Medulla oblongata (tissue), 1 donor: ENCODE measurements at regions not wholly inside any gene's neighbourhood (a gene's known extent, or its start where the extent isn't known, plus 50 kb on each side); places are given as distances from the start of the nearest gene placed in this dataset.
"Not testable (repeated sequence)": the region's sequence is repeated elsewhere in the genome, so short reads cannot be mapped to it uniquely, and the experiment has no call there.

Source experiments
- DNase-seq: peaks from one replicate; pipeline ENCODE4 v3.0.0-alpha.2; 2015; ENCODE audit errors: extremely low spot score

DNA sequence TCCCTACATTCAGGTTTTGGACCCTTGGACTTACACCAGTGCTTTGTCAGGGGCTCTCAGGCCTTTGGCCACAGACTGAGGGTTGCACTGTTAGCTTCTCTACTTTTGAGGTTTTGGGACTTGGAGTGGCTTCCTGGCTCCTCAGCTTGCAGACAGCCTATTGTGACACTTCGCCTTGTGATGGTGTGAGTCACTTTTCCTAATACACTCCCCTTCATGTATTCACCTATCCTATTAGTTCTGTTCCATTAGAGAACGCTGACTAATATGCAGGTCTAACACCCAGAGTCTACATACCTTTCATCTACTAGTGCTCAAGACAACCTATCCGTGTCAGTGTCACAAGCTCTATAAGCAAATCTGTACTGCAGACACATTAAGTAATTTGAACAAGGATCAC lies 605.3 kb downstream of the KCNT2 start:
- DNase-seq, result no peak

DNA sequence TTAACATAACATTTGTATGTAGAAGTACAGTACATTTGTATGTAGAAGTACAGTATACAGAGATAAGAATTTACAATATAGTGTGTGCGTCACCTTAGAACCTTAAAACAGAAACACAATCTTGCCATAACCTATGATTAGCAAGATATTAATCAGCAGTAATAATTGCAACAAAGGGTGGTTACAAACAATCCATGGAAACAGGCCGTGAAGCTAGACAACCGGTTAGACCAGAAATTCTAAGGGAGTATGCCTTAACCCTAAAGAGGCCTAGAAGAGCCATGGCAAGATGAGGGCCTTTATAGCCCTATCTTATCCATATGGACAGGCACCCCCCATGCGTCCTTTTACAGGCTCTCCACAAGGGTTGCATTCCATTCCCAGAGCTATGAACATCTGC lies 605.9 kb downstream of the KCNT2 start:
- DNase-seq, result not testable (repeated sequence)

DNA sequence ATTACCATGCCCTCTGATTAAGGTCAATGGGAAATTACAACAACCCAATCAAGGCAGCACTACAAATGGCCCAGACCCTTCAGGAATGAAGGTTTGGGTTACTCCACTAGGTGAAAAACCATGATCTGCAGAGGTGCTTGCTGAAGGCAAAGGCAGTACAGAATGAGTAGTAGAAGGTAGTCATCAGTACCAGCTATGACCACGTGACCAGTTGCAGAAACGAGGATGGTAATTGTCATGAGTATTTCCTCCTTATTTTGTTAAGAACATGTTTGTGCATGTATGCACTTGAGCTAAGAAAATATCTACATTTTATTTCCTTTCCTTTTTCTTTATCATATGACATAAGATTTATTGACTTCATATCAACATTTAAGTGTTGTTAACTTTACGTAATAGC lies 607.1 kb downstream of the KCNT2 start:
- DNase-seq, result no peak

DNA sequence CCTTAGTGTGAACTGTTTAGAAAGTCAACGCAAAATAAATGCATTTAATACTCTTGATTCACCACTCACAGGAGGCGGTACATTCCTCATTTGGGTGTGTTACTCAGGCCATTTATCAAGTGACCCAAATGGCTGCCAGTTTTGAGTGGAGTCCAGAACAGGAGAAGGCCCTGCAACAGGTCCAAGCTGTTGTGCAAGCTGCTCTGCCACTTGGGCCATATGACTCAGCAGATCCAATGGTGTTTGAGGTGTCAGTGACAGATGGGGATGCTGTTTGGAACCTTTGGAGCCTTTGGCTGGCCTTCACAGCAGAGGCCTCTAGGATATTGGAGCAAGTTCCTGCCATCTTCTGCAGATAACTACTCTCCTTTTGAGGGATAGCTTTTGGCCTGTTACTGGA lies 609.2 kb downstream of the KCNT2 start:
- no peak for DNase-seq

DNA sequence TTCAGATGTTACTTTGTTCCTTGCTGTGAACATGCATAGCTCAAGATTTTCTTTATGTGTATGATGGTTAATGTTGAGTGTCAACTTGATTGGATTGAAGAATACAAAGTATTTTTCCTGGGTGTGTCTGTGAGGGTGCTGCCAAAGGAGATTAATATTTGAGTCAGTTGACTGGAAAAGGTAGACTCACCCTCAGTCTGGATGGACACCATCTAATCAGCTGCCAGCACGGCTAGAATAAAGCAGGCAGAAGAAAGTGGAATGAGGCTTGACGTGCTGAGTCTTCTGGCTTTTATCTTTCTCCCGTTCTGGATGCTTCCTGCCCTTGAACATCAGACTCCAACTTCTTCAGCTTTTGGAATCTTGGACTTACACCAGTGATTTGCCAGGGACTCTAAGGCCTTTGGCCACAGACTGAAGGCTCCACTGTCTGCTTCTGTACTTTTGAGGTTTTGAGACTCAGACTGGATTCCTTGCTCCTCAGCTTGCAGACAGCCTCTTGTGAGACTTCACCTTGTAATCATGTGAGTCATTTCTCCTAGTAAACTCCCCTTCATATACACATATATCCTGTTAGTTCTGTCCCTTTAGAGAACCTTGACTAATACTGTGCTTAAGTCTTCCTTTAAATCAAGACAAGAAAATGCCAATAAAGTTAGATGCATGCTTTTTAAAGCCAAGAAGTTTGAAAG lies 626.6 kb downstream of the KCNT2 start:
- DNase-seq, result no peak

DNA sequence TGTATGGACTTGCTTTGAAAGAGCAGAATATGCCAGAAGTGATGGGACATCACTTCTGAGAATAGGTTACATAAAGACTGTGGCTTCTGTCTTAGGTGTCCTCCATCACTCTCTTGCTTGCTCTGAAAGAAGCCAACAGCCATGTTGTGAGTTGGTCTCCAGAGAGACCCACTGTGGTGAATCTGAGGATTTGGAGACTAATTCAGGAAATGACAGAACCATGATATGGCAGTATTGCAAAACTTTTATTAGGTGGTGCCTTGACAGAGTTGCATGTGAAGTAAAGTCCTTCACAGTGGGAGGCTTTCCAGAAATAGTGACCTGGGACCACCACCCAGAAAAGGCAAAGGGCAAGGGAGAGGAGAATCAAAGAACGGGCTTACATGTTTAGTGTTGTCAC lies 628.6 kb downstream of the KCNT2 start:
- DNase-seq, result no peak

DNA sequence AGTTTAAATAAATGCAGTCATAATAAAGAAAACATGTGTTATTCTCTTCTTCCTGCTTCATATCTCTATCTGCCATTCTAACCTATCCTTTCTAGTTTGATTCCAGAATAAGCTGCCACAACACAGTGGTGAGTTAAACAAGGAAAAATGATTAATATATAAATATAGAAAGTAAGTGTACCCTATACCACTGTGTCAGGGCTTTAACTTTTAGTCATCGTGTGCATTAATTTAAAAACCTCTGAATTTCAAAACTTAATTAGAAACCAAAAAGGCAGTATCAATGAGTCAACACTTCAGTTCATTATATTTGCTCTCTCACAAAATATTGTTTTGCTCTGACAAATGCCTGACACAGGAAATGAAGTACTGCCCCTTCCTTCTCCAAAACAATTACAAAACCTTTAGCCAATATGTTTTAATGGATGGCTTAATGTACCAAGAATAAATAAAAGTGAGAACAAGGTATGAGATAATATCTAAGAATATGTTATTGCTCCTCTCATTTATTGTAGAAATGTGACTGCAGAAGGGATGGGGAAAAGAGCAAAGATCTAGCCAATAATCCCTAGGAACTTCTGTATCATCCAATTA lies 634.8 kb downstream of the KCNT2 start:
- DNase-seq, result no peak

DNA sequence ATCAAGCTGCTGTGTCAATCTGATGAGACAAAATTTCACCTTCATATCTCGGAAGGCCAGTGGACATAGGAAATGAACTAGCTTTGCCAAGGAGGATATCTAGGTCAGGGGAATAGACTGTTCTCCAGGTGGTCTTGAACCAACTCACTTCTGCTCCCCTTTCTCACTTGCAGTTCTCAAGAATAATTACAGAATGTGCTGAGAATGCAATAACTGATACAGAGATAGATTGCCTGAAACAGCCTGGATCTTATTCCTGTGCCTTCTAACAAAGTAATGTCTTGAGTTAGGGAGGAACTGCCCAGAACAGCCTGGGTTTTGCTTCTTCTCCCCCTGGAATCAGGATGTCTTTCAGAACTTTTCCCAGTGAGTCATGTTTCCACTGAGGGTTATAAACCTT lies 636.7 kb downstream of the KCNT2 start:
- no peak for DNase-seq

DNA sequence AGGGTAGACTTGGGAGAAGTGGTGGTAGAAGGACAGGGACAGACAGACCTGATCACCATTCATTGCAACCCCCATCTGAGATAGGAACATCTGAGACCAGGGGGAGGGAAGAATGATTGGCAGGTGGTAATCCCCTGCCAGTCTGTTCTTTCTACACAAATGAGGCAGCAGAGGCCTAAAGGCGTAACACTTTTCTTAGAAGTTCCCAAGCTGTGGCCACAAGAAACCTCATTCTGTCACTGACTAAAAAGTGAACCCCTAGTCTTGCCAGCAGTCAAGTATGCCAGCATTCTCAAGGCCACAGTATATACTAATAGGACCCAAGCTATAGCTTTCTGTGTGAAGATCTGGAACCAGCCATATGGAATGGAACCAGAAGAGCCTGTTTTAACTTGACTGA lies 638.0 kb downstream of the KCNT2 start:
- no peak for DNase-seq

DNA sequence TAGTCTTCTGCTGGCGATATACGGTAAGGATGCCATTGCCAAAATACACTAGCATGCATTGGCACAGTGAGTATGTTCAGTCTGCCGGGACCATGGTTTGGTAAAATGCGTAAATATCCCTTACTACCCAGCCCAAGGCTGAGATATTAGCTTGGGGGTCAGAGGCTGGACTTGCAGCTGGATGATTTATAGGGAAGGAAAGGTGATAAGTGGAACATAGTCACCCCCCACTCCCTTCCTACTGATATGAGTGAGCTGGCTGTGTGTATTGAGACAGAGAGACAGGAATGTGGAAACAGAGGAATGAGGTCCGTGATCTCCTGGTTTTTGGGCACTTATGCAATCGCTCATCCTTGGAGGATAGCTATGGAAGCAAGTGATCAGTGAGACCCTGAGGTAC lies 642.8 kb downstream of the KCNT2 start:
- no peak for DNase-seq

DNA sequence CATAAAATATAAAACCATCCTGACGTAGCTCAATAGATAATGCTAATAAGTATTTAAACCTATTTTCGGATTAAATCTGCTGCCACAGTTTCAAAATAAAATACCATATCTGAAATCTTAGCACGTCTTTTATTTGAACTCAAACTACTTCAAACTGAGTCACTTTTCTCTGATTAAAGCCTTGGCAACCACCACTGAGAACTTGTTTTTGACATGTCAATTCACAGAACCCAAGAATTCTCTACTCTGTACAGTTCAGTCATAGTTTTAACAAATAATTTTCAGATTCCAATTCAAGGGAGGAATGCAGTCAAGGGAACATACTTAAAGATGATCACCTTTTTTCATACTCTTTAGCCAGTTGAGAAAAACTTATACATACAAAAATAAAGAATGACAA lies 643.2 kb downstream of the KCNT2 start:
- DNase-seq, result no peak

DNA sequence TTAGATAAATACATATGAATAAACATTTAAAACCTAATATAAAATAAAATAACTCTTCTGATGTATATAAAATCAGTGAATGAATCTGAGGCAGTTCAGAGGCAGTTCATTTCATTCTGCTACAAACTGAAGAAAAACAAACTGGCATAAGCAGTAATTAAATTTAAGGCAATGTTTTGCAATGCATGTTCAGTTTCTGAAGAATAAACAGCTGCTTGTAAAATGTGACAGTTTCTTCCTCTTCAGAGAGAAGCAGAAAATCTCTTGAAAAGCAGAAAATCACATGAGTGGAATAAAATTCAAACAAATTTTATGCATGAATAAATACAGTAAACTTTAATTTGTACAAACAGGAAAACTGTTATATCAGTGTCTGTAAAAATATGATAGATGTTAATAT lies 643.7 kb downstream of the KCNT2 start:
- DNase-seq, result no peak

DNA sequence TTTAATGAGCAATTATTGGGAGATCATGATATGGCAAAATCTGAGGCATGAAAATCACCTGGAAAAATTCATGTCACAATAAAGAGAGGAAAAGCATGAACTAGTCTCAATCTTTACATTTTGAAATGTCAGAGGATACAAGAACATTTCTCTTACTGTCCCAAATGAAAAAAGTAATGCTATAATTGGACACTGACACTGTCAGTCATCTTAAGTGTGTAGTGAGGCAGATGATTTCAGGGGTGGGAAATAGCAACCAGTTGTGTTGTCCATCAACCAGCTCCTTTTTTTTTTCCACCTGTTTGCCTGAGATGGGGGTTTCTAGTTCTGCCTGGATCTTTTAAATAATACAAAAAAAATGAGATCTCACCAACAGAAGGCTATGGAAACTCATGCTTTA lies 646.2 kb downstream of the KCNT2 start:
- no peak for DNase-seq

DNA sequence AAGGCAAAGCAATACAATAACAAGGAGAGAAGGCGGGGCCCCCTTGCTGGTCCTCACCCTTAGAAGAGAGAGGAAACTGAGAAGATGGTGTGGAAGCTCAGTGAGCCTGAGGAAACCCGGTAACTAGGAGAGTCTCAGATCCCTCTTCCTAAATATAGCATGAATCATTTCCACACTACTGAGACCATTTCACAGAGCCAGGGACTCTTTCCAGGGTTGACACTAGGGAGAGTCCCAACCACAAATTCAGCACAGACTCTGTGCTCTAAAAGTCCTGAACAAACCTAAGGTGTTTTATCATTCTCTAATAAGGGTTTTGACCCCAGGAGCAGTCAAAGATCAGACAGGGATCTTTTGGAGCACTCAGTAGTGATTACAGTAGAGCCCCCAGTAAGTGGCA lies 647.7 kb downstream of the KCNT2 start:
- no peak for DNase-seq

DNA sequence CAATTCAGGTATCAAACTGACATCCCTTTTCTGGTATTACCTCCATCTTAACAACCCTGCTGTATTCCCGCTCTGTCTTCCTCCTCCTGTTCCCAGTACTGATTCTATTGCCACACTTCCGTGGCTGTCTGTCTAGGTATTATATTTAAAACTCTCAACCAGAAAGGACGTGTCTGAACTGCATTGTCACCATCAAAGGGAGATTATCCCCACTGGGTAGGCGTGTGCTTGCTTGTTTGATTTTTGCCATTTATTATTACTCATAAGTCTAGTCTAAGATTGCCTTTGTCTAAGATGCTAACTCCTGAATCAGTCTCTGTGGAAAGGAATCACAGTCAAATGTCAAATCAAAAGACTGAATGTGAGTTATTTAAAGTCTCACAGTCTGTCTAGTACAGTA lies 650.1 kb downstream of the KCNT2 start:
- no peak for DNase-seq

DNA sequence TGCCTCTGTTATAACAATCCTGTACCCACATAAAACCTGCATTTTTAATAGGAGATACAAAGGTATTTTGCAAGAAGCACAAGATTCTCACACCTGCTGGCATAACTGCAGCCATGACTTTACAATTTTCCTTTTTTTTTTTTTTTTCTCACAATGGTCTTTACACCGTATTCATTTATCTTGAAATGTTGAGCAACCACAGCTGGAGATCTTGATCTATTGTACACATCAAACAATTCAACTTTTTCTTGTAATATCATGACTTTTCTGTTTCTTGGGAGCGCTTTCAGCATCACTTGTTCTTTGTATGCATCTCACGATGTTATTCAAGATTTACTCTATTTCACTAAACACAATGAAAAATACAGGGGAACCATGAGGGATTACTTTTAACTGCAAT lies 651.4 kb downstream of the KCNT2 start:
- no peak for DNase-seq

DNA sequence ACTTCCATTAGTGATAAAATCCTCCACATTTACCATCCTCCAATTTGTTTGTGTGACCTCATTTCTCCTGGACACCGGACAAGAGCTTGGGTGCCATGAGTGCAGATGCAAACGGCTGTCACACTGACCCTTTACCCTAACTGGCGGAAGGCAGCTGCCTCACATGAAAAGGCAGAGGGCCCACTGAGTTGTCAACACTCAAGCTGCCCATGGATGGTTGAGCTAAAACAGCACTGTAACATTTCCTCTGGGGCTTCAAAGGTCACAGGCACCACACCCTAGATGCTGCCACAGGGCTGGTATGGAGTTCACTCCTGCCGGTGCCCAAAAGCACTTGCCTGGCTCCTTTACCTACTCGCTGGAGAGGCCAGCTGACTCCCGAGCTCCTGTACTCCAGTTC lies 653.4 kb downstream of the KCNT2 start:
- no peak for DNase-seq

DNA sequence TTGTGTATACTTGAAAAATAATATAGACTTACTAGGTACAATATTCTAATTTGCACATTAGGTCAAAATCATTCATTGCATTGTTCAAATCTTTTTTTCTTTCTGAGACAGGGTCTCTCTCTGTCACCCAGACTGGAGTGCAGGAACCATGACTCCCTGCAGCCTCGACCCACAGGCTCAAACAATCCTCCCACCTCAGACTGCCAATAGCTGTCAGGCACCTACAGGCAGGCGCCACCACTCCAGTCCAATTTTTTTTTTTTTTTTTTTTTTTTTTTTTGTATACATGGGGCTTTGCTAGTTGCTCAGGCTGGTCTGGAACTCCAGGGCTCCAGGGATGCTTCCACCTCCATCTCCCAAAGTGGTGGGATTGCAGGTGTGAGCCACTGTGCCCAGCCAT lies 656.9 kb downstream of the KCNT2 start:
- no peak for DNase-seq

DNA sequence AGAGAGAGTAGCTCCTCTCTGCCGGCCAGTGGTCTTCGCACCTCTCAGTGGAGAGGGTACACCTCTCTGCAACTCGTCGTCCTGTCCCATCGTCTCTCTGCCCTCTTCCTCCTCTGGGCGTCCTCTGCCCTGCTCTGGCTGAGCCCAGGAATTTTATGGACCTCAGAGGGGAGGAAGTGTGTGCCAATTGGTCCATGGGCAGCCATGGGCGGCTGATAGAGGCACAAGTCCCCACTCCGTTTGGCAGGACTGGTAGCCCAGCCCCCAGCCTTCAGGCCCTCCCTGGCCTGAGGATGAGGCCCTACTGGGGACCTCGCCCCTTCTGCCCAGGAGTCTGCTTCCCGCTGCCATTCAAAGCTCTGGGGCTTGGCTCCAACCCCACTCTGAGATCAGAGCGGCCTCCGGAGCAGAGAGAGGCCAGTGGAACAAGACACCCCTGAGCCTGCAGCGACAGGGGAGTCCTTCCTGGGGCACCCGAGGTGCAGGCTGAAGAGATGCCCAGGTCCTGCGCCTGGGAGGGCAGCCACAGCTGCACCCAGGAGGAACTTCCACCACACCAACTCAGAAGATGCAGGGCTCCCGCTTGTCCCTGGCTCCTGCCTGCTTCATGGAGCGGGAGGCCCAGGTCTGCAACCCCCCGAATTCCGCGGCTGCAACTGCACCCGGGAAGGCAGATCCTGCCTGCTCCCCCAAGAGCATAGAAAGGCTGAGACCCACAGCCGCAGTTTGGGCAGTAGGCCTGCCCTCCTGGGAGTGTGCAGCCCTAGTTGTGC lies 659.9 kb downstream of the KCNT2 start:
- no peak for DNase-seq

DNA sequence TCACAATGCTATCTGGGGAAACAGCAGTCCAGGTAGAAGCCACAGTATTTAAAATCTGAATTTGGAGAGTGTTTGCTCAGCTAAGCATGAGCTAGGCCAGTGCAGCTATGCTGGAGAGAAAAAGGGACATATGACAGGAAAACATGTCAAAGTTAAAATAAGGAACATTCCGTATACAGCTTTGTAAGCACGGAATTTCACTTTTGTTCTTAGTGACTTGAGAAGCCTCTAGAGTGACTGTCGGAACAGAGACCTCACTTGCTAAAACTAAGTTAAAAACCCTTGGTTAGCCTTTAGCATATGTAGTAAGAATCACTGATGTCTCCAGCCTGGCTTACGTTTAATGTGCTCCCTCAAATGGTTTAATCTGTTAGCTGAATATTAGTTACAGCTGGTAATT lies 661.7 kb downstream of the KCNT2 start:
- DNase-seq, result no peak

DNA sequence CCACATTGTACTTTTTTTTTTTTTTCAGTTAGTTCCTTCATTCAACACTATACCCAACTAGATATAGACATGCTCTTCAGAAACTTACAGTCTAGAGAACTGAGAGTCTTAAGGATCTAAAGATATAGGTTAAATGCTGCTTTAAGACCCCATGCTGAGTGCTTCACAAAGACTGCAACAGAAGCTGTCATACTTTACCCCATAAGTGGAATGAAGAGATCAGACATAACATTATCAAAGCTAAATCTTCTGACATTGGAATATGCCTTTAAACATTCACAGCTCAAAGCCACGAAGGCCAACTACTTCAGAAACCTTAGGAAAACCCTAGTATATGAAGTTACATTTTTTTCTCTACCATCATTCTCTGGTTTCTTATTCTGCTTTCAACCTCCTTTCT lies 666.4 kb downstream of the KCNT2 start:
- DNase-seq, result no peak

DNA sequence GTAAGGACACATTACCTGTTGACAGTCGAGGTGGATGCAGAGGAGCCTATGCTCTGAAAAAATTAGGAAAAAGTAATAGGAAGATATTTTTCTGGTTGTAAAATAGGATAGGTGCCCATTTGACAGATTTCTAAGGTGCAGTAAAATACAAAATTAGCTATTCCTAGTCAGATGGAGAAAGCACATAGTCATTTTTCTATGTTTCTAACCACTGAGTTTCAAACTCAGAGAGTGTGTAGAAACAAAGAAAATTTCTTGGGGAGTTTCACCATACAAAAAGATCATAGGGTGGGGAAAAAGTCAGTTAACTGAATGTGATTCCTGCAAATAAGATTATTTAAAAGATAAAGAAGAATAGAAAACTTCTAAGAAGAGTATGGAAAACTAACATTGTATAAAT lies 666.9 kb downstream of the KCNT2 start:
- DNase-seq, result no peak

DNA sequence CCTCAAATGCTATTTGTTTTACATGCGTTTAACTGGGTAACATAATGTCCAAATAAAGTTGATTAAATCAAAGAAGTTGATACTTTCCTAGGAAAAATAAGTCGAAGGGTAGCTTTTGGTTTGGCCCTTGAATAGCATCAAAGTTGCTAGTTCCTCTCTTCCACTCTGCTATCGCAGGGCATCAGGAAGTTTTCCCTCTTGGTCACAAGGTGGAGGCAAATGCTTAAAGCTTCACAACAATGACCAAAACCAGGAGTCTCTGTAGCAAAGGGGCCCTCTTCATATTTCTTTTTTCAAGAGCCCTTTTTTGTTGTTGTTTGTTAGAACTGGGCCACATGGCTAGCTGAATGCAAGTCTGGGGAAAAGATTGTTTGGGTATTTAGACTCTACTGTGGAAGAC lies 668.4 kb downstream of the KCNT2 start:
- peak; percentile 27 for DNase-seq
